OCI-LY1 (cell line): ENCODE measurements at regions not wholly inside any gene's neighbourhood (a gene's known extent, or its start where the extent isn't known, plus 50 kb on each side); places are given as distances from the start of the nearest gene placed in this dataset.

ENCODE experiments used
- H2AFZ ChIP-seq: fragments of 200-600 bp; sonication (generic), shearing (Covaris generic); 2 replicates; pipeline ENCODE4 v1.6.0; 2014; ENCODE audit warnings: antibody characterized with exemption, mild to moderate bottlenecking, low read length
- H3F3A ChIP-seq: fragments of 200-600 bp; sonication (generic), shearing (Covaris generic); 2 replicates; pipeline ENCODE4 v1.6.0; 2014; ENCODE audit warnings: mild to moderate bottlenecking, antibody characterized with exemption, low read length, moderate library complexity; ENCODE audit not compliant: insufficient read depth
- H3K27ac ChIP-seq: fragments of 200-600 bp; sonication (generic); 2 replicates; pipeline ENCODE4 v1.5.1; 2014; ENCODE audit warnings: low read length, mixed run types, mild to moderate bottlenecking, low read depth; ENCODE audit not compliant: poor library complexity, severe bottlenecking
- H3K27me3 ChIP-seq: fragments of 200-600 bp; sonication (generic); 2 replicates; pipeline ENCODE4 v1.6.0; 2014; ENCODE audit warnings: antibody characterized with exemption, mild to moderate bottlenecking, low read length, moderate library complexity; ENCODE audit not compliant: insufficient read depth
- H3K36me3 ChIP-seq: fragments of 200-600 bp; sonication (generic); 2 replicates; pipeline ENCODE4 v1.6.1; 2014; ENCODE audit warnings: mild to moderate bottlenecking, antibody characterized with exemption, low read length, moderate library complexity, mixed read lengths; ENCODE audit not compliant: insufficient read depth
- H3K4me1 ChIP-seq: fragments of 200-600 bp; sonication (generic); 2 replicates; pipeline ENCODE4 v1.5.1; 2014; ENCODE audit warnings: mild to moderate bottlenecking, low read length, moderate library complexity; ENCODE audit not compliant: insufficient read depth, severe bottlenecking
- H3K4me2 ChIP-seq: fragments of 200-600 bp; sonication (generic), shearing (Covaris generic); 2 replicates; pipeline ENCODE4 v1.6.1; 2014; ENCODE audit warnings: low read length
- H3K4me3 ChIP-seq: fragments of 200-600 bp; sonication (generic); 2 replicates; pipeline ENCODE4 v1.5.1; 2014; ENCODE audit warnings: low read length, low read depth, mild to moderate bottlenecking, mixed read lengths; ENCODE audit not compliant: poor library complexity, severe bottlenecking
- H3K79me2 ChIP-seq: fragments of 200-600 bp; shearing (Covaris generic); 2 replicates; pipeline ENCODE4 v1.6.1; 2016; ENCODE audit warnings: mixed run types, low read length, mixed read lengths; ENCODE audit not compliant: insufficient read depth
- H3K9ac ChIP-seq: fragments of 200-600 bp; sonication (generic), shearing (Covaris generic); 2 replicates; pipeline ENCODE4 v1.6.1; 2014; ENCODE audit warnings: mild to moderate bottlenecking, low read length, mixed read lengths
- H3K9me2 ChIP-seq: fragments of 200-600 bp; sonication (generic), shearing (Covaris generic); 2 replicates; pipeline ENCODE4 v1.6.1; 2014; ENCODE audit warnings: low read depth, mild to moderate bottlenecking, low read length, mixed read lengths
- H3K9me3 ChIP-seq: fragments of 200-600 bp; shearing (Covaris generic); 2 replicates; pipeline ENCODE4 v1.6.1; 2014; ENCODE audit warnings: low read length, mixed read lengths
- H4K20me1 ChIP-seq: fragments of 200-600 bp; sonication (generic), shearing (Covaris generic); 2 replicates; pipeline ENCODE4 v1.6.0; 2016; ENCODE audit warnings: mild to moderate bottlenecking, low read length; ENCODE audit not compliant: insufficient read depth
- EZH2 ChIP-seq: fragments of 200-600 bp; sonication (generic), shearing (Covaris generic); IDR thresholded peaks from 2 replicates; pipeline ENCODE4 v1.8.0; 2017; ENCODE audit warnings: borderline replicate concordance, mixed run types, mild to moderate bottlenecking, antibody characterized with exemption, low read length, moderate library complexity, mixed read lengths
- TF ChIP-seq, protein P1 (sequence below): fragments of 200-600 bp; sonication (generic), shearing (Covaris generic); IDR thresholded peaks from 2 replicates; pipeline ENCODE4 v1.5.1; 2017; ENCODE audit warnings: mild to moderate bottlenecking, antibody characterized with exemption, low read length, moderate library complexity, mixed read lengths

DNA sequence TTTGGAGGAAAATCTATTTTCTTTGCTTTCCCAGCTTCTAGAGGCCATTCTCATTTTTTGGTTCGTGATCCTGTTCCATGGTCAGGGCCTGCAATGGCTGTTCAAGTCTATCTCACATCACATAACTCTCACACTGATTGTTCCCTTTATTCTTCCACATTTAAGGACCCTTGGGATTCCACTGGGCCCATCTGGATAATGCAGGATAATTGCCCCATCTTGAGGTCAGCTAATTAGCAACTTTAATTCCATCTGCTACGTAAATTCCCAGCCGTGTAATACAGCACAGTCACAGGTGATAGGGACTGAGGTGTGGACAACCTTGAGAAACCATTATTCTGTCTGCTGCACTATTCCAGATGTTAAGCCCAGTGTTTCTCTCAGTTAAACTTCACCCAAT, 311.6 kb upstream of the CNTN4 start:
- Histone ChIP-seq H2AFZ (no peak overlapping the region), H3K4me1 (no peaks in the 10 kb centered on the region), H3K9me2 (no peaks in the 10 kb centered on the region), H3K4me2 (no peak overlapping the region), H3K79me2 (no peaks in the 10 kb centered on the region), H3K9ac (no peak overlapping the region), H3K9me3 (no peaks in the 10 kb centered on the region), H3K36me3 (no peaks in the 10 kb centered on the region), H3K27ac (no peak overlapping the region), H3K27me3 (no peaks in the 10 kb centered on the region), H3K4me3 (no peak overlapping the region), H3F3A (no peaks in the 10 kb centered on the region), H4K20me1 (no peaks in the 10 kb centered on the region)
- TF ChIP-seq EZH2, result no peak

GRCh38 chr3:1792466-1792865, 306.2 kb upstream of the CNTN4 start:
- Histone ChIP-seq H3K79me2 (no peaks in the 10 kb centered on the region), H3K4me2 (no peak overlapping the region), H2AFZ (no peak overlapping the region), H4K20me1 (no peaks in the 10 kb centered on the region), H3K9me2 (no peaks in the 10 kb centered on the region), H3K27ac (no peak overlapping the region), H3K9ac (no peak overlapping the region), H3K4me3 (no peak overlapping the region), H3K36me3 (no peaks in the 10 kb centered on the region), H3K4me1 (no peaks in the 10 kb centered on the region), H3K27me3 (no peaks in the 10 kb centered on the region), H3K9me3 (no peaks in the 10 kb centered on the region), H3F3A (no peaks in the 10 kb centered on the region)
- TF ChIP-seq, protein P1, sequence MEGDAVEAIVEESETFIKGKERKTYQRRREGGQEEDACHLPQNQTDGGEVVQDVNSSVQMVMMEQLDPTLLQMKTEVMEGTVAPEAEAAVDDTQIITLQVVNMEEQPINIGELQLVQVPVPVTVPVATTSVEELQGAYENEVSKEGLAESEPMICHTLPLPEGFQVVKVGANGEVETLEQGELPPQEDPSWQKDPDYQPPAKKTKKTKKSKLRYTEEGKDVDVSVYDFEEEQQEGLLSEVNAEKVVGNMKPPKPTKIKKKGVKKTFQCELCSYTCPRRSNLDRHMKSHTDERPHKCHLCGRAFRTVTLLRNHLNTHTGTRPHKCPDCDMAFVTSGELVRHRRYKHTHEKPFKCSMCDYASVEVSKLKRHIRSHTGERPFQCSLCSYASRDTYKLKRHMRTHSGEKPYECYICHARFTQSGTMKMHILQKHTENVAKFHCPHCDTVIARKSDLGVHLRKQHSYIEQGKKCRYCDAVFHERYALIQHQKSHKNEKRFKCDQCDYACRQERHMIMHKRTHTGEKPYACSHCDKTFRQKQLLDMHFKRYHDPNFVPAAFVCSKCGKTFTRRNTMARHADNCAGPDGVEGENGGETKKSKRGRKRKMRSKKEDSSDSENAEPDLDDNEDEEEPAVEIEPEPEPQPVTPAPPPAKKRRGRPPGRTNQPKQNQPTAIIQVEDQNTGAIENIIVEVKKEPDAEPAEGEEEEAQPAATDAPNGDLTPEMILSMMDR, result no peak
- no peak for TF ChIP-seq EZH2

DNA sequence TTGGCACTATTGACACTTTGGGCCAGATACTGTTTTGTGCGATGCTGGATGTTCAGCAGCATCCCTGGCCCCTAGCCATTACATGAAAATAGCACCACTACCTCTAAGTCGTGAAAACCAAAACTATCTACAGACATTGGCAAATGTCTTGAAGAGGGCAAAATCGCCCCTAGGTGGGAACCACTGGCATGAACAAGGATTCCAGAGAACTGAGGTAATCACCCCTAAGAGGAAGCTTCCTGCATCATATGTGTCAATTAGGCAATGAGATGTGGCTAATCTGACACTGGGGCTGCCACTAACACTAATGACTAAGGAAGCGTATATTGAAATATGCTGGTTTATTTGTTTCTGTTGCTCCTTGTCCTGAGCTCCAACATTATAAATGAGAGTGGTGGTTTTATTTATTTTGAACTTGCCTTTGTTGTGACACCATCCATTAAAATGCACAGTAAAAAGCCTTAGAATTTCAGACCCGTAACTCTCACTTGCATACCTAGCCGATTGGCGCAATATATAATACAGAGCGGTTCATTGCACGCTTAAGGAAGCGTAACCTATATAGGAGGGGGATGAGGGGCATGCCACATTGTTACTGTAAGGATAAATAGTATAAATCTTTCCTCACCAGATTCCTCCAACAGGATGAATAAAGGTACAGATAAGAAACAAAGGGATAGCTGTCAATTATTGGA, 299.8 kb upstream of the CNTN4 start:
- Histone ChIP-seq H3K27me3 (no peaks in the 10 kb centered on the region), H3K4me3 (no peak overlapping the region), H3K9me2 (no peaks in the 10 kb centered on the region), H2AFZ (no peak overlapping the region), H3K4me1 (no peaks in the 10 kb centered on the region), H3K79me2 (no peaks in the 10 kb centered on the region), H3K9me3 (no peaks in the 10 kb centered on the region), H4K20me1 (no peaks in the 10 kb centered on the region), H3F3A (no peaks in the 10 kb centered on the region), H3K4me2 (no peak overlapping the region), H3K36me3 (no peaks in the 10 kb centered on the region), H3K9ac (no peak overlapping the region), H3K27ac (no peak overlapping the region)
- no peak for TF ChIP-seq EZH2
- TF ChIP-seq, protein P1, result no peak

DNA sequence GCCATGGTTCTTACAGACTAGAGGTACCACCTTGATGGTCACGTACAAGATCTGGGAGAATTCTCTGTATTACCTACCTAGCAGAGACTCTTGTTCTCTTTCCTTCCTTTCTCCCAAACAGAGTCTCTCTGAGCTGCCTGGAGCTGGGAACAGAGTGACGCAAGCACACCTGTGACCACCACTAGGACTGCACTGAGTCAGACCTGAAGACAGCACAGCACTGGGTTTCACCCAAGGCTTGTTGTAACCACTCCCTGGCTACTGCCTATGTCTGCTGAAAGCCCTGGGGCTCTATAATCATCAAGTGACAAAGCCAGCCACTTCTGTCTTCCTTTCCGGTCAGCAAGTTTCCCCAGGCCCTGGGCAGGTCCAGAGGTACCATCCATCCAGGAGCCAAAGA, 293.3 kb upstream of the CNTN4 start:
- no peaks in the 10 kb centered on the region for H3F3A ChIP-seq
- H3K27ac ChIP-seq, result no peak overlapping the region
- H3K4me1 ChIP-seq, result no peaks in the 10 kb centered on the region
- H3K36me3 ChIP-seq, result no peaks in the 10 kb centered on the region
- H3K79me2 ChIP-seq, result no peaks in the 10 kb centered on the region
- H3K9me2 ChIP-seq, result no peaks in the 10 kb centered on the region
- no peak overlapping the region for H3K4me3 ChIP-seq
- no peak overlapping the region for H2AFZ ChIP-seq
- no peaks in the 10 kb centered on the region for H3K27me3 ChIP-seq
- H3K9ac ChIP-seq, result no peak overlapping the region
- no peak for TF ChIP-seq EZH2
- TF ChIP-seq, protein P1, result no peak
- H3K9me3 ChIP-seq, result no peaks in the 10 kb centered on the region
- H3K4me2 ChIP-seq, result no peak overlapping the region
- no peaks in the 10 kb centered on the region for H4K20me1 ChIP-seq
